ENCODE measurements at regions not wholly inside any gene's neighbourhood (a gene's known extent, or its start where the extent isn't known, plus 50 kb on each side); places are given as distances from the start of the nearest gene placed in this dataset.

- ChIA-PET POLR2A (ENCODE audit: low non-redundant PET) (no interaction called here), CTCF (no interaction called here)
- H3K4me3 ChIP-seq (ENCODE audit: low read depth, low read length, poor library complexity, severe bottlenecking) = no peak overlapping the region
- H3K27me3 ChIP-seq (replicated peaks; ENCODE audit: insufficient read depth, low read depth, low read length, poor library complexity) = no peaks in the 10 kb centered on the region
- H3K36me3 ChIP-seq (ENCODE audit: insufficient read depth, low read length, poor library complexity, severe bottlenecking) = no peaks in the 10 kb centered on the region
- no TSS peak for BruUV-seq (replicated peaks)
- no peak for DNase-seq (ENCODE audit: low spot score)
- no peaks in the 10 kb centered on the region for H3K4me1 ChIP-seq (ENCODE audit: insufficient read depth, low read length, poor library complexity, severe bottlenecking)
- intact Hi-C loops (cut with micrococcal nuclease; ENCODE audit: unreplicated experiment) = no loop called here
- TF ChIP-seq EZH2 (IDR thresholded peaks at IDR 0.05; ENCODE audit: borderline replicate concordance, low read depth, low read length, poor library complexity, severe bottlenecking) (no peak), CTCF (conservative IDR thresholded peaks at IDR 0.05; ENCODE audit: low read depth, low read length) (no peak)
- H3K27ac ChIP-seq (ENCODE audit: low read depth, low read length, poor library complexity, severe bottlenecking) = no peak overlapping the region
- H3K9me3 ChIP-seq (ENCODE audit: low read depth, low read length, poor library complexity, severe bottlenecking) = no peaks in the 10 kb centered on the region
Observed at GRCh38 chr10:47094636-47095035, 183.4 kb downstream of the PTPN20 start.

DNA sequence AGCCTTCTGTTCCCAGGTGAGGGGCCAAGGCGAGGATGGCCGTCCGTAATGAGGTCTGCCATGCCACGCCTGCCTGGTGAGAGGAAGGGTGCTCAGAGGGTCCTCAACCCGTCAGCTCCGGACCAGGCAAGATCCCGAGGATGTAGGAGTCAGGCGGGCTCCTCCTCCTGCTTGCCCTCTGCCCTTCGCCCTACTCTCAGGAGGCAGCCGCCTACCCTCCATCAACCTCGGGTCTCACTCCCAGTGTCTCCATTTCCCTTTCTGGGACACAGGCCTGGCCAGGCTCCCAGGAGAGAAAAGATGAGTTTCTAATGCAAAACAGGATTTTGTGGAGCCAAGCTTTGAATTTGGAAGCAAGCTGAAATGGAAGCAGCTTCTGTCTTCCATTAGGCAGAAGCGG is 184.0 kb downstream of the PTPN20 start:
- intact Hi-C loops (cut with micrococcal nuclease; ENCODE audit: unreplicated experiment) = no loop called here
- POLR2A ChIA-PET (ENCODE audit: low non-redundant PET) = no interaction called here
- H3K36me3 ChIP-seq (ENCODE audit: insufficient read depth, low read length, poor library complexity, severe bottlenecking) = no peaks in the 10 kb centered on the region
- BruUV-seq (replicated peaks) = no TSS peak
- no peaks in the 10 kb centered on the region for H3K27me3 ChIP-seq (replicated peaks; ENCODE audit: insufficient read depth, low read depth, low read length, poor library complexity)
- no peak overlapping the region for H3K27ac ChIP-seq (ENCODE audit: low read depth, low read length, poor library complexity, severe bottlenecking)
- no peak for TF ChIP-seq CTCF (conservative IDR thresholded peaks at IDR 0.05; ENCODE audit: low read depth, low read length)
- TF ChIP-seq EZH2 (IDR thresholded peaks at IDR 0.05; ENCODE audit: borderline replicate concordance, low read depth, low read length, poor library complexity, severe bottlenecking) = no peak
- H3K9me3 ChIP-seq (ENCODE audit: low read depth, low read length, poor library complexity, severe bottlenecking) = no peaks in the 10 kb centered on the region
- H3K4me1 ChIP-seq (ENCODE audit: insufficient read depth, low read length, poor library complexity, severe bottlenecking) = no peaks in the 10 kb centered on the region
- CTCF ChIA-PET = no interaction called here
- no peak overlapping the region for H3K4me3 ChIP-seq (ENCODE audit: low read depth, low read length, poor library complexity, severe bottlenecking)
- no peak for DNase-seq (ENCODE audit: low spot score)

GRCh38 chr10:47095848-47096612 is 184.8 kb downstream of the PTPN20 start:
- Histone ChIP-seq H3K4me1 (ENCODE audit: insufficient read depth, low read length, poor library complexity, severe bottlenecking) (no peaks in the 10 kb centered on the region), H3K4me3 (ENCODE audit: low read depth, low read length, poor library complexity, severe bottlenecking) (no peak overlapping the region), H3K27ac (ENCODE audit: low read depth, low read length, poor library complexity, severe bottlenecking) (no peak overlapping the region), H3K9me3 (ENCODE audit: low read depth, low read length, poor library complexity, severe bottlenecking) (no peaks in the 10 kb centered on the region), H3K27me3 (replicated peaks; ENCODE audit: insufficient read depth, low read depth, low read length, poor library complexity) (no peaks in the 10 kb centered on the region), H3K36me3 (ENCODE audit: insufficient read depth, low read length, poor library complexity, severe bottlenecking) (no peaks in the 10 kb centered on the region)
- DNase-seq (ENCODE audit: low spot score) = no peak
- intact Hi-C loops (cut with micrococcal nuclease; ENCODE audit: unreplicated experiment) = no loop called here
- no peak for TF ChIP-seq CTCF (conservative IDR thresholded peaks at IDR 0.05; ENCODE audit: low read depth, low read length)
- no peak for TF ChIP-seq EZH2 (IDR thresholded peaks at IDR 0.05; ENCODE audit: borderline replicate concordance, low read depth, low read length, poor library complexity, severe bottlenecking)
- no TSS peak for BruUV-seq (replicated peaks)
- CTCF ChIA-PET = no interaction called here
- POLR2A ChIA-PET (ENCODE audit: low non-redundant PET) = interaction anchor here (0.7 kb wide), 1 partner anchor 229 kb away, joined by 5 read pairs; no protein-coding TSS in a partner anchor
